Breast epithelium (tissue), 4 donors: ENCODE measurements at regions not wholly inside any gene's neighbourhood (a gene's known extent, or its start where the extent isn't known, plus 50 kb on each side); places are given as distances from the start of the nearest gene placed in this dataset.

Experiments
- DNase-seq, 2 donors: peaks; one replicate each; pipeline ENCODE4 v3.0.0-alpha.2; 2019; ENCODE audit warnings: low spot score in 2 of 2
- H3K27ac ChIP-seq, 2 donors: fragments of 200-600 bp; sonication (generic) in 1 of 2; one replicate each; pipeline ENCODE4 v1.5.1; 2016 to 2019; ENCODE audit warnings: mild to moderate bottlenecking in 1 of 2
- H3K27me3 ChIP-seq, 2 donors: fragments of 200-600 bp; sonication (generic) in 1 of 2; one replicate each; pipeline versions ENCODE4 v1.5.1 to v1.6.0; 2017 to 2019; ENCODE audit warnings: control low read depth in 1 of 2, mild to moderate bottlenecking in 1 of 2
- H3K36me3 ChIP-seq: fragments of 200-600 bp; one replicate; pipeline ENCODE4 v1.5.1; 2019
- H3K4me1 ChIP-seq, 2 donors: fragments of 200-600 bp; sonication (generic); one replicate each; pipeline ENCODE4 v1.5.1; 2016 to 2019; ENCODE audit warnings: control low read depth in 1 of 2
- H3K4me3 ChIP-seq, 3 donors: fragments of 200-600 bp; sonication (generic); 1 replicate in 2 of 3; 2 replicates in 1 of 3; pipeline ENCODE4 v1.5.1; 2016 to 2019; ENCODE audit warnings: mild to moderate bottlenecking in 3 of 3, moderate library complexity in 2 of 3
- H3K9me3 ChIP-seq, 2 donors: fragments of 200-600 bp; sonication (generic) in 1 of 2; one replicate each; pipeline ENCODE4 v1.5.1; 2016 to 2019; ENCODE audit warnings: control low read depth in 1 of 2
- CTCF ChIP-seq, 3 donors: fragments of 450-650 bp; IDR thresholded peaks; one replicate each; pipeline ENCODE4 v1.5.1; 2016 to 2017; ENCODE audit warnings: antibody characterized with exemption in 3 of 3, mild to moderate bottlenecking in 3 of 3, moderate library complexity in 3 of 3
- POLR2A ChIP-seq: fragments of 450-650 bp; IDR thresholded peaks from one replicate; pipeline ENCODE4 v1.6.1; 2016; ENCODE audit warnings: antibody characterized with exemption, mild to moderate bottlenecking, moderate library complexity
- POLR2AphosphoS5 ChIP-seq, 3 donors: sonication (generic); formaldehyde crosslinking; IDR thresholded peaks; one replicate each; pipeline ENCODE4 v1.6.1; 2017; ENCODE audit warnings: antibody characterized with exemption in 3 of 3
- intact Hi-C: fragments of 100-400 bp; cut with DNase I; formaldehyde crosslinking; loops from one replicate; pipeline ENCODE4 v1.15.1; 2023; ENCODE audit warnings: low total_unique reads

GRCh38 chr17:52995881-52996280, 826.8 kb upstream of the KIF2B start:
- no peaks in the 10 kb centered on the region for H3K36me3 ChIP-seq
- H3K4me1 ChIP-seq, result no peaks in the 10 kb centered on the region
- intact Hi-C loops, result loop anchor here (2.0 kb wide), 1 partner anchor 17 kb away; no protein-coding TSS in a partner anchor
- DNase-seq, result no peak
- TF ChIP-seq CTCF (IDR thresholded peaks at IDR 0.05) (no peak), POLR2AphosphoS5 (IDR thresholded peaks at IDR 0.05) (no peak), POLR2A (no peak)
- H3K27ac ChIP-seq, result no peak overlapping the region
- no peak overlapping the region for H3K4me3 ChIP-seq
- peaks cover 0 to 3% of the 10 kb centered on the region in 2 donors for H3K9me3 ChIP-seq
- H3K27me3 ChIP-seq, result no peaks in the 10 kb centered on the region

GRCh38 chr17:52995147-52995546, 827.6 kb upstream of the KIF2B start:
- TF ChIP-seq POLR2AphosphoS5 (IDR thresholded peaks at IDR 0.05), result no peak
- no peak for TF ChIP-seq CTCF (IDR thresholded peaks at IDR 0.05)
- TF ChIP-seq POLR2A, result no peak
- no peak overlapping the region for H3K27ac ChIP-seq
- peaks cover 0 to 3% of the 10 kb centered on the region in 2 donors for H3K9me3 ChIP-seq
- intact Hi-C loops, result no loop called here
- H3K36me3 ChIP-seq, result no peaks in the 10 kb centered on the region
- H3K4me3 ChIP-seq, result no peak overlapping the region
- no peaks in the 10 kb centered on the region for H3K27me3 ChIP-seq
- DNase-seq, result no peak
- H3K4me1 ChIP-seq, result no peaks in the 10 kb centered on the region

- H3K9me3 ChIP-seq, result no peaks in the 10 kb centered on the region
- TF ChIP-seq POLR2AphosphoS5 (IDR thresholded peaks at IDR 0.05), result no peak
- TF ChIP-seq CTCF (IDR thresholded peaks at IDR 0.05), result no peak
- no peak for TF ChIP-seq POLR2A
- H3K4me3 ChIP-seq, result no peak overlapping the region
- no peaks in the 10 kb centered on the region for H3K36me3 ChIP-seq
- H3K4me1 ChIP-seq, result no peaks in the 10 kb centered on the region
- no peak overlapping the region for H3K27ac ChIP-seq
- intact Hi-C loops, result no loop called here
- no peaks in the 10 kb centered on the region for H3K27me3 ChIP-seq
- DNase-seq, result no peak
Observed at GRCh38 chr17:52986056-52986662, 827.6 kb upstream of the CA10 start.

GRCh38 chr17:52982331-52982730, 823.8 kb upstream of the CA10 start:
- Histone ChIP-seq H3K4me1 (no peaks in the 10 kb centered on the region), H3K27me3 (no peaks in the 10 kb centered on the region), H3K36me3 (no peaks in the 10 kb centered on the region), H3K9me3 (no peaks in the 10 kb centered on the region), H3K4me3 (no peak overlapping the region), H3K27ac (no peak overlapping the region)
- intact Hi-C loops, result no loop called here
- TF ChIP-seq POLR2AphosphoS5 (IDR thresholded peaks at IDR 0.05) (no peak), CTCF (IDR thresholded peaks at IDR 0.05) (no peak), POLR2A (no peak)
- no peak for DNase-seq

- H3K36me3 ChIP-seq, result no peaks in the 10 kb centered on the region
- intact Hi-C loops, result no loop called here
- no peaks in the 10 kb centered on the region for H3K27me3 ChIP-seq
- no peak for DNase-seq
- H3K27ac ChIP-seq, result no peak overlapping the region
- H3K4me3 ChIP-seq, result no peak overlapping the region
- no peaks in the 10 kb centered on the region for H3K4me1 ChIP-seq
- TF ChIP-seq POLR2A (no peak), POLR2AphosphoS5 (IDR thresholded peaks at IDR 0.05) (no peak), CTCF (IDR thresholded peaks at IDR 0.05) (no peak)
- no peaks in the 10 kb centered on the region for H3K9me3 ChIP-seq
Observed at GRCh38 chr17:52979921-52980320, 821.4 kb upstream of the CA10 start.
